ENCODE measurements at regions not wholly inside any gene's neighbourhood (a gene's known extent, or its start where the extent isn't known, plus 50 kb on each side); places are given as distances from the start of the nearest gene placed in this dataset.

GRCh38 chr18:51802569-51803428 lies 537.2 kb upstream of the DCC start:
- no peaks in the 10 kb centered on the region for H3K9me3 ChIP-seq (ENCODE audit: low read length)
- H3K27ac ChIP-seq (ENCODE audit: low read depth, low read length) = no peak overlapping the region
- no peaks in the 10 kb centered on the region for H3K36me3 ChIP-seq (ENCODE audit: insufficient read depth, low read length)
- Mint-ChIP-seq H3K4me1 (no peaks in the 10 kb centered on the region), H3K27ac (no peak overlapping the region), H3K36me3 (no peaks in the 10 kb centered on the region), H3K4me3 (no peak overlapping the region), H3K27me3 (peaks cover 0 to 2% of the 10 kb centered on the region in 2 donors), H3K9me3 (peaks cover 0 to 3% (median 0%) of the 10 kb centered on the region in 5 donors)
- no peak for DNase-seq
- no peaks in the 10 kb centered on the region for H3K4me1 ChIP-seq (ENCODE audit: insufficient read depth, low read length)
- POLR2A ChIA-PET = no interaction called here
- CTCF ChIA-PET = no interaction called here
- H3K4me3 ChIP-seq (ENCODE audit: low read length) = no peak overlapping the region
- H3K27me3 ChIP-seq (ENCODE audit: insufficient read depth, low read length, poor library complexity, severe bottlenecking) = no peaks in the 10 kb centered on the region

- no peak overlapping the region for H3K27ac Mint-ChIP-seq
- no peaks in the 10 kb centered on the region for H3K36me3 Mint-ChIP-seq
- H3K27me3 Mint-ChIP-seq = no peaks in the 10 kb centered on the region
- H3K27ac ChIP-seq (ENCODE audit: low read depth, low read length) = no peak overlapping the region
- H3K4me3 Mint-ChIP-seq = no peak overlapping the region
- POLR2A ChIA-PET = no interaction called here
- no peak overlapping the region for H3K4me3 ChIP-seq (ENCODE audit: low read length)
- CTCF ChIA-PET = no interaction called here
- peaks cover 0 to 2% (median 0%) of the 10 kb centered on the region in 5 donors for H3K9me3 Mint-ChIP-seq
- no peaks in the 10 kb centered on the region for H3K4me1 ChIP-seq (ENCODE audit: insufficient read depth, low read length)
- H3K27me3 ChIP-seq (ENCODE audit: insufficient read depth, low read length, poor library complexity, severe bottlenecking) = no peaks in the 10 kb centered on the region
- no peaks in the 10 kb centered on the region for H3K36me3 ChIP-seq (ENCODE audit: insufficient read depth, low read length)
- no peaks in the 10 kb centered on the region for H3K4me1 Mint-ChIP-seq
- DNase-seq = no peak
- no peaks in the 10 kb centered on the region for H3K9me3 ChIP-seq (ENCODE audit: low read length)
These were observed 532.7 kb upstream of the DCC start for GRCh38 chr18:51807336-51807735.

- Mint-ChIP-seq H3K27ac (no peak overlapping the region), H3K9me3 (peaks cover 0 to 4% (median 1%) of the 10 kb centered on the region in 5 donors), H3K36me3 (no peaks in the 10 kb centered on the region), H3K4me1 (no peaks in the 10 kb centered on the region), H3K4me3 (no peak overlapping the region), H3K27me3 (no peaks in the 10 kb centered on the region)
- Histone ChIP-seq H3K27me3 (ENCODE audit: insufficient read depth, low read length, poor library complexity, severe bottlenecking) (no peaks in the 10 kb centered on the region), H3K4me1 (ENCODE audit: insufficient read depth, low read length) (no peaks in the 10 kb centered on the region), H3K27ac (ENCODE audit: low read depth, low read length) (no peak overlapping the region), H3K4me3 (ENCODE audit: low read length) (no peak overlapping the region), H3K9me3 (ENCODE audit: low read length) (no peaks in the 10 kb centered on the region), H3K36me3 (ENCODE audit: insufficient read depth, low read length) (no peaks in the 10 kb centered on the region)
- CTCF ChIA-PET = no interaction called here
- POLR2A ChIA-PET = no interaction called here
- DNase-seq = no peak
These were observed 528.1 kb upstream of the DCC start for GRCh38 chr18:51811883-51812282.

- no peak overlapping the region for H3K4me3 Mint-ChIP-seq
- no peaks in the 10 kb centered on the region for H3K4me1 Mint-ChIP-seq
- Histone ChIP-seq H3K4me1 (ENCODE audit: insufficient read depth, low read length) (no peaks in the 10 kb centered on the region), H3K36me3 (ENCODE audit: insufficient read depth, low read length) (no peaks in the 10 kb centered on the region), H3K27me3 (ENCODE audit: insufficient read depth, low read length, poor library complexity, severe bottlenecking) (no peaks in the 10 kb centered on the region), H3K9me3 (ENCODE audit: low read length) (no peaks in the 10 kb centered on the region), H3K4me3 (ENCODE audit: low read length) (no peak overlapping the region), H3K27ac (ENCODE audit: low read depth, low read length) (no peak overlapping the region)
- no peaks in the 10 kb centered on the region for H3K36me3 Mint-ChIP-seq
- ChIA-PET CTCF (no interaction called here), POLR2A (no interaction called here)
- no peak for DNase-seq
- H3K27ac Mint-ChIP-seq = no peak overlapping the region
- H3K27me3 Mint-ChIP-seq = no peaks in the 10 kb centered on the region
- H3K9me3 Mint-ChIP-seq = peaks cover 0 to 4% (median 1%) of the 10 kb centered on the region in 5 donors
These were observed 526.3 kb upstream of the DCC start for GRCh38 chr18:51813740-51814139.

GRCh38 chr18:51821610-51822009 lies 518.4 kb upstream of the DCC start:
- Mint-ChIP-seq H3K4me1 (no peaks in the 10 kb centered on the region), H3K4me3 (no peak overlapping the region), H3K9me3 (peaks cover 0 to 4% (median 0%) of the 10 kb centered on the region in 5 donors), H3K36me3 (no peaks in the 10 kb centered on the region), H3K27me3 (peaks cover 0 to 1% of the 10 kb centered on the region in 2 donors), H3K27ac (no peak overlapping the region)
- CTCF ChIA-PET = no interaction called here
- H3K27me3 ChIP-seq (ENCODE audit: insufficient read depth, low read length, poor library complexity, severe bottlenecking) = no peaks in the 10 kb centered on the region
- DNase-seq = no peak
- H3K4me3 ChIP-seq (ENCODE audit: low read length) = no peak overlapping the region
- POLR2A ChIA-PET = no interaction called here
- H3K9me3 ChIP-seq (ENCODE audit: low read length) = no peaks in the 10 kb centered on the region
- no peak overlapping the region for H3K27ac ChIP-seq (ENCODE audit: low read depth, low read length)
- H3K4me1 ChIP-seq (ENCODE audit: insufficient read depth, low read length) = no peaks in the 10 kb centered on the region
- H3K36me3 ChIP-seq (ENCODE audit: insufficient read depth, low read length) = no peaks in the 10 kb centered on the region

- no peaks in the 10 kb centered on the region for H3K36me3 Mint-ChIP-seq
- ChIA-PET CTCF (no interaction called here), POLR2A (no interaction called here)
- H3K9me3 Mint-ChIP-seq = peaks cover 0 to 14% (median 6%) of the 10 kb centered on the region in 5 donors
- Histone ChIP-seq H3K27ac (ENCODE audit: low read depth, low read length) (no peak overlapping the region), H3K9me3 (ENCODE audit: low read length) (no peaks in the 10 kb centered on the region), H3K27me3 (ENCODE audit: insufficient read depth, low read length, poor library complexity, severe bottlenecking) (no peaks in the 10 kb centered on the region), H3K4me3 (ENCODE audit: low read length) (no peak overlapping the region), H3K4me1 (ENCODE audit: insufficient read depth, low read length) (no peaks in the 10 kb centered on the region), H3K36me3 (ENCODE audit: insufficient read depth, low read length) (no peaks in the 10 kb centered on the region)
- H3K4me3 Mint-ChIP-seq = no peak overlapping the region
- no peaks in the 10 kb centered on the region for H3K4me1 Mint-ChIP-seq
- no peak for DNase-seq
- peaks cover 0 to 1% of the 10 kb centered on the region in 2 donors for H3K27me3 Mint-ChIP-seq
- H3K27ac Mint-ChIP-seq = no peak overlapping the region
These were observed 515.3 kb upstream of the DCC start for GRCh38 chr18:51824746-51825145.

- no peak overlapping the region for H3K27ac ChIP-seq (ENCODE audit: low read depth, low read length)
- ChIA-PET POLR2A (no interaction called here), CTCF (no interaction called here)
- H3K9me3 ChIP-seq (ENCODE audit: low read length) = no peaks in the 10 kb centered on the region
- H3K4me3 Mint-ChIP-seq = no peak overlapping the region
- H3K27ac Mint-ChIP-seq = no peak overlapping the region
- no peaks in the 10 kb centered on the region for H3K4me1 ChIP-seq (ENCODE audit: insufficient read depth, low read length)
- no peaks in the 10 kb centered on the region for H3K36me3 ChIP-seq (ENCODE audit: insufficient read depth, low read length)
- no peaks in the 10 kb centered on the region for H3K27me3 ChIP-seq (ENCODE audit: insufficient read depth, low read length, poor library complexity, severe bottlenecking)
- H3K4me1 Mint-ChIP-seq = no peaks in the 10 kb centered on the region
- DNase-seq = no peak
- H3K4me3 ChIP-seq (ENCODE audit: low read length) = no peak overlapping the region
- no peaks in the 10 kb centered on the region for H3K36me3 Mint-ChIP-seq
- no peaks in the 10 kb centered on the region for H3K27me3 Mint-ChIP-seq
- peaks cover 0 to 6% (median 3%) of the 10 kb centered on the region in 5 donors for H3K9me3 Mint-ChIP-seq
These were observed 506.1 kb upstream of the DCC start for GRCh38 chr18:51833850-51834249.

GRCh38 chr18:51848702-51849101 lies 491.3 kb upstream of the DCC start:
- CTCF ChIA-PET = no interaction called here
- Histone ChIP-seq H3K4me1 (ENCODE audit: insufficient read depth, low read length) (no peaks in the 10 kb centered on the region), H3K27me3 (ENCODE audit: insufficient read depth, low read length, poor library complexity, severe bottlenecking) (no peaks in the 10 kb centered on the region), H3K9me3 (ENCODE audit: low read length) (no peaks in the 10 kb centered on the region), H3K27ac (ENCODE audit: low read depth, low read length) (no peak overlapping the region), H3K36me3 (ENCODE audit: insufficient read depth, low read length) (no peaks in the 10 kb centered on the region), H3K4me3 (ENCODE audit: low read length) (no peak overlapping the region)
- Mint-ChIP-seq H3K9me3 (peaks cover 0 to 6% (median 4%) of the 10 kb centered on the region in 5 donors), H3K27me3 (no peaks in the 10 kb centered on the region), H3K36me3 (no peaks in the 10 kb centered on the region), H3K4me3 (no peak overlapping the region), H3K27ac (no peak overlapping the region), H3K4me1 (no peaks in the 10 kb centered on the region)
- POLR2A ChIA-PET = no interaction called here
- DNase-seq = no peak
